GM19455 (cell line): ENCODE measurements at regions not wholly inside any gene's neighbourhood (a gene's known extent, or its start where the extent isn't known, plus 50 kb on each side); places are given as distances from the start of the nearest gene placed in this dataset.
"Not testable (repeated sequence)": the region's sequence is repeated elsewhere in the genome, so short reads cannot be mapped to it uniquely, and the experiment has no call there.

Source experiments
- ATAC-seq: cut with Tn5 transposase; IDR thresholded peaks from one replicate; pipeline ENCODE4 v1.9.1; 2021; ENCODE audit not compliant: unreplicated experiment

- no peak for ATAC-seq
These were observed 55.1 kb upstream of the STARD13 start for GRCh38 chr13:33340631-33341030.

- ATAC-seq: no peak
These were observed 56.4 kb upstream of the STARD13 start for GRCh38 chr13:33341861-33342452.

- no peak for ATAC-seq
These were observed 60.3 kb upstream of the STARD13 start for GRCh38 chr13:33345842-33346241.

- no peak for ATAC-seq
These were observed 62.3 kb upstream of the STARD13 start for GRCh38 chr13:33347861-33348260.

- ATAC-seq: no peak
These were observed 62.8 kb upstream of the STARD13 start for GRCh38 chr13:33348366-33348765.

GRCh38 chr13:33349288-33349985 is 63.9 kb upstream of the STARD13 start:
- ATAC-seq: no peak

GRCh38 chr13:33349986-33350826 is 64.7 kb upstream of the STARD13 start:
- ATAC-seq: no peak

GRCh38 chr13:33351319-33351718 is 65.8 kb upstream of the STARD13 start:
- ATAC-seq: no peak

GRCh38 chr13:33352041-33352440 is 66.5 kb upstream of the STARD13 start:
- ATAC-seq: no peak

GRCh38 chr13:33352526-33352925 is 67.0 kb upstream of the STARD13 start:
- ATAC-seq: no peak

GRCh38 chr13:33353210-33353609 is 67.7 kb upstream of the STARD13 start:
- ATAC-seq: no peak

GRCh38 chr13:33353646-33354045 is 68.1 kb upstream of the STARD13 start:
- ATAC-seq: no peak

GRCh38 chr13:33355201-33355895 is 69.8 kb upstream of the STARD13 start:
- ATAC-seq: no peak

GRCh38 chr13:33358076-33358475 is 72.5 kb upstream of the STARD13 start:
- ATAC-seq: not testable (repeated sequence)

- no peak for ATAC-seq
These were observed 77.6 kb upstream of the STARD13 start for GRCh38 chr13:33362986-33363727.

GRCh38 chr13:33364192-33364591 is 78.6 kb upstream of the STARD13 start:
- no peak for ATAC-seq

GRCh38 chr13:33366469-33367062 is 81.0 kb upstream of the STARD13 start:
- no peak for ATAC-seq

- ATAC-seq: no peak
These were observed 81.8 kb upstream of the STARD13 start for GRCh38 chr13:33367171-33367895.

- ATAC-seq: no peak
These were observed 82.4 kb upstream of the STARD13 start for GRCh38 chr13:33367926-33368325.

- no peak for ATAC-seq
These were observed 83.5 kb upstream of the STARD13 start for GRCh38 chr13:33369073-33369472.
